ENCODE measurements at regions not wholly inside any gene's neighbourhood (a gene's known extent, or its start where the extent isn't known, plus 50 kb on each side); places are given as distances from the start of the nearest gene placed in this dataset.

DNA sequence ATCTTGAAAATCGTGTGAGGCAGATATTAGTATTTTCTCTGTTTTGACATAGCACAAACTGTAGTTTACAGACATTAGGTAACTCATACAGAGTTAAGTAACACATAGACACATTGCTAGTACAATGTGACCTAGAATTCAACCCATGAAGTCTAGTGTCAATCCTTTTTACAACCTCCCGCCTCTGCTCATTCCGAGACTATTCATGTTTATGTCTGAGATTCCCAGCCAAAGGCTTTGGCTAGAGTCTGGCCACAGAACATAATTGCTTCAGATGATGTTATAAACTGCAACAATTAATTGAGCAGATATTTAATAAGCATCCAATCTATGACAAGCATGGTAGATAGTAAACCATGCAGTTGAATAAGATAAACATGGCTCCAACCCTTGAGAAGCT, 841.0 kb downstream of the STIM2 start:
- no TSS peak for BruUV-seq (replicated peaks)
- Histone ChIP-seq H2AFZ (ENCODE audit: control insufficient read depth, low read depth, low read length) (no peak overlapping the region), H3K36me3 (ENCODE audit: control insufficient read depth in 2 of 2, insufficient read depth in 2 of 2, low read length in 1 of 2) (no peaks in the 10 kb centered on the region), H3K4me1 (ENCODE audit: control insufficient read depth, insufficient read depth, low read length) (no peaks in the 10 kb centered on the region), H3K27me3 (replicated peaks in 1 of 2; ENCODE audit: control insufficient read depth in 2 of 2, insufficient read depth in 2 of 2, low read length in 1 of 2) (no peaks in the 10 kb centered on the region), H3K79me2 (ENCODE audit: control insufficient read depth, insufficient read depth, low read length) (no peaks in the 10 kb centered on the region), H4K20me1 (ENCODE audit: control insufficient read depth, insufficient read depth) (no peaks in the 10 kb centered on the region), H3K4me2 (ENCODE audit: control insufficient read depth, insufficient read depth) (no peak overlapping the region), H3K9me3 (replicated peaks; ENCODE audit: control insufficient read depth, insufficient read depth, low read length) (no peaks in the 10 kb centered on the region), H3K4me3 (no peak overlapping the region), H3K27ac (ENCODE audit: control insufficient read depth, insufficient read depth) (no peak overlapping the region), H3K9ac (ENCODE audit: control insufficient read depth, insufficient read depth, low read length) (no peak overlapping the region)
- TF ChIP-seq ZNF24 (IDR thresholded peaks at IDR 0.05) (no peak), KLF5 (IDR thresholded peaks at IDR 0.05; ENCODE audit: partially characterized antibody) (no peak), JUNB (IDR thresholded peaks at IDR 0.05) (no peak), TCF3 (IDR thresholded peaks at IDR 0.05; ENCODE audit: borderline replicate concordance, insufficient read depth, low read depth, low read length) (no peak), MEF2A (IDR thresholded peaks at IDR 0.05; ENCODE audit: insufficient read depth, low read depth, low read length) (no peak), SREBF2 (IDR thresholded peaks at IDR 0.05; ENCODE audit: low read length) (no peak), LARP7 (IDR thresholded peaks at IDR 0.05) (no peak)
- TF ChIP-seq, protein P1, sequence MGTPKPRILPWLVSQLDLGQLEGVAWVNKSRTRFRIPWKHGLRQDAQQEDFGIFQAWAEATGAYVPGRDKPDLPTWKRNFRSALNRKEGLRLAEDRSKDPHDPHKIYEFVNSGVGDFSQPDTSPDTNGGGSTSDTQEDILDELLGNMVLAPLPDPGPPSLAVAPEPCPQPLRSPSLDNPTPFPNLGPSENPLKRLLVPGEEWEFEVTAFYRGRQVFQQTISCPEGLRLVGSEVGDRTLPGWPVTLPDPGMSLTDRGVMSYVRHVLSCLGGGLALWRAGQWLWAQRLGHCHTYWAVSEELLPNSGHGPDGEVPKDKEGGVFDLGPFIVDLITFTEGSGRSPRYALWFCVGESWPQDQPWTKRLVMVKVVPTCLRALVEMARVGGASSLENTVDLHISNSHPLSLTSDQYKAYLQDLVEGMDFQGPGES (IDR thresholded peaks at IDR 0.05) = no peak
- in situ Hi-C loops (cut with MboI) = no loop called here
- intact Hi-C loops (cut with micrococcal nuclease; ENCODE audit: unreplicated experiment) = no loop called here
- 39% methylated on average over 3 of the region's 3 CpGs for WGBS (ENCODE audit: insufficient coverage, insufficient replicate concordance, low lambda C conversion rate, missing lambda C conversion rate)
- no peak for ATAC-seq
- ChIA-PET POLR2A (no interaction called here), SMC1A (ENCODE audit: uncharacterized antibody, unreplicated experiment) (interaction anchor here (0.8 to 2.7 kb wide), 4 partner anchors 9 to 17 kb away, joined by 3 to 15 read pairs (median 8); no protein-coding TSS in a partner anchor), RAD21 (ENCODE audit: unreplicated experiment) (no interaction called here), CTCF (interaction anchor here (1.0 to 4.2 kb wide), 4 partner anchors 9 to 160 kb away, joined by 3 to 35 read pairs (median 12); no protein-coding TSS in a partner anchor)
- no peak for FAIRE-seq
- DNase-seq (ENCODE audit: low read depth, low spot score) = no peak

Data from GM12878 (cell line).